HG02885 (cell line): ENCODE measurements at regions not wholly inside any gene's neighbourhood (a gene's known extent, or its start where the extent isn't known, plus 50 kb on each side); places are given as distances from the start of the nearest gene placed in this dataset.

Experiments
- ATAC-seq: cut with Tn5 transposase; IDR thresholded peaks from one replicate; pipeline ENCODE4 v1.9.1; 2021; ENCODE audit warnings: mild to moderate bottlenecking; ENCODE audit not compliant: unreplicated experiment, poor library complexity

DNA sequence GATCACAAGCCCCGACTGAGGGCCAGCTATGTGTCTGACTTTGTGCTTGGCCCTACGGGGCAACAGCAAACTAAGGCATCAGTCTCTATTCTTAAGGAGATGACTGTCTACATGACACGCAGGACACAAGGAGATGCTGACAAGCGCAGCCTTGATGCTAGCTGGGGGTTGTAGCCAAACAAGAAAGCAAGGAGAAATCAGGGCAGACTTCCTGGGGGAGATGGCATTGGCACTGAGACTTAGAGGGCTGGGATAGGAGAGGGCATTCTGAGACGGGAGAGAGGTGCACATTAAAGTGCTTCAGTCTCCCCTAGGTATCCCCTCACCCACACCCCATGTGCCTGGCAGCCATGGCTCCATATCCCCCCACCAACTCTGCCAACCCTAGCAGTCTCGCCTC lies 210.8 kb upstream of the POU3F1 start:
- ATAC-seq = no peak

DNA sequence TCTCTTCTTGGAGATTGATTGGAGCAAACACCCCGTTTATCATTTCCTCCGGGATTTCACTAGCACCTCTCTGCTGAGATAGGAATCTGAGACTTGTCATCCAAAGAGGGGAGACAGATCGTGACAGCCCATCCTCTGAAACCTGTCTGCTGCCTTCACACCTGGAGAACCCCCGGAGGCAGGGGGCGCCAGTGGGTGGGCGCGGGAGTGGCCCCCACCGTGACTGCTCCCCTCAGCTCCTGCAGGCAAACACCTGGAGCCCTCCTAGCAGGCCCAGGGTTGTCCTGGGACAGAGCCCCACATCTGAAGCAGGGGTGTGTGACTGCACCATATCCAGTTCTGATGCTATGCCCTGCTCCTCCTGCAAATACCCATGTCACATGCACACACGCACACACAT lies 209.5 kb upstream of the POU3F1 start:
- ATAC-seq = no peak

DNA sequence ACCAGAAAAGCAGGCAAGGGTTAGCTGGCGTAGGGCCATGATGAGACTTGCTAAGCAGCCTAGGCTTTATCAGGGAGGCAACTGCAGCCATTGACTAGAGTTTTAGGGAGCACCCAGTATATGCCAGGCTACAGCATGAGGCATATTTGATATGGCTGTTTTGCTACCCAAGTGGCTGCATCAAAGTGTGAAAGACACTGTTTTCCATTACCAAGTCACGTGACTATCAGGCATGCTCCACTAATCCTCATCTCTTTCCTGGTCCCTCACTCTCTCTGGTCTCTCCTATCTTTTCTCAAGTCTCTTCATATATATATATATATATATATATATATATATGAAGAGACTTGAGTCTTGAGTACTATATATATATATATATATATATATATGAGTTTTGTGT lies 206.7 kb upstream of the POU3F1 start:
- ATAC-seq = no peak

DNA sequence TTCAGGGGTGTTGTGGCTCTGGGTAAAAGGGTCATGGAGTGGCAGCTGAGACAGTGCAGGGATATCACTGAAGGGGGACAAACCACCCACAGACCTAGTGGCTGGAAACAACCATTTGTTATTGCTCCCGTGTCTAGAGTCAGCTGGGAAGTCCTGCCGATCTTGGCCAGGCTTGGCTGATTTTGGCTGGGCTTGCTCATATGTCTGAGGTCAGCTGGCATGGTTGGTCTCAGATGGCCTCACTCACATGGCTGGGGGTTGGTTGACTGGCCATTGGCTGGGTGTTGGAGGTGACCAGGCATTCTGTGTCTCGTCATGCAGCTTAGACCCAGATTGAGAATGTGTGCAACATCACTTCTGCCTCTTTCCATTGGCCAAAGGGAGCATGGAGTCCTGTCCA lies 203.8 kb upstream of the POU3F1 start:
- no peak for ATAC-seq

DNA sequence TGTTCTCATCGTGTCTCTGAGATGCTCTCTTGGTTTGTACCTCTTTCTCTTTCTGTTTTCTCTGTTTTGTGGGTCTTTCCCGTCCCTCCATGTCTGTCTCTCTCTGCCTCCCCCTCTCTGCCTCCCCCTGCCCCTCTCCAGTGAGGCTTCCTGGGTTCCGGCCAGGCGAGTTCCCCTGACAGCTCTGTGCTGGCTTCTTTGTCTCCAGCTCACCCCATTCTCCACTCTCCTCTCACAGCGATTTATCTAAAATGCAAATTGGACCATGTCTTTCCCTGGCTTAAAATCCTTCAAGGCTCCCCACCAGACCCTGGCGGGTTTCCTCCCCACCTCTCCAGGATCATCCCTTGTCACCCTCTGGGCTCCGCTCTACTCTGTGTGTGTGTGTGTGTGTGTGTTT lies 202.4 kb upstream of the POU3F1 start:
- no peak for ATAC-seq

DNA sequence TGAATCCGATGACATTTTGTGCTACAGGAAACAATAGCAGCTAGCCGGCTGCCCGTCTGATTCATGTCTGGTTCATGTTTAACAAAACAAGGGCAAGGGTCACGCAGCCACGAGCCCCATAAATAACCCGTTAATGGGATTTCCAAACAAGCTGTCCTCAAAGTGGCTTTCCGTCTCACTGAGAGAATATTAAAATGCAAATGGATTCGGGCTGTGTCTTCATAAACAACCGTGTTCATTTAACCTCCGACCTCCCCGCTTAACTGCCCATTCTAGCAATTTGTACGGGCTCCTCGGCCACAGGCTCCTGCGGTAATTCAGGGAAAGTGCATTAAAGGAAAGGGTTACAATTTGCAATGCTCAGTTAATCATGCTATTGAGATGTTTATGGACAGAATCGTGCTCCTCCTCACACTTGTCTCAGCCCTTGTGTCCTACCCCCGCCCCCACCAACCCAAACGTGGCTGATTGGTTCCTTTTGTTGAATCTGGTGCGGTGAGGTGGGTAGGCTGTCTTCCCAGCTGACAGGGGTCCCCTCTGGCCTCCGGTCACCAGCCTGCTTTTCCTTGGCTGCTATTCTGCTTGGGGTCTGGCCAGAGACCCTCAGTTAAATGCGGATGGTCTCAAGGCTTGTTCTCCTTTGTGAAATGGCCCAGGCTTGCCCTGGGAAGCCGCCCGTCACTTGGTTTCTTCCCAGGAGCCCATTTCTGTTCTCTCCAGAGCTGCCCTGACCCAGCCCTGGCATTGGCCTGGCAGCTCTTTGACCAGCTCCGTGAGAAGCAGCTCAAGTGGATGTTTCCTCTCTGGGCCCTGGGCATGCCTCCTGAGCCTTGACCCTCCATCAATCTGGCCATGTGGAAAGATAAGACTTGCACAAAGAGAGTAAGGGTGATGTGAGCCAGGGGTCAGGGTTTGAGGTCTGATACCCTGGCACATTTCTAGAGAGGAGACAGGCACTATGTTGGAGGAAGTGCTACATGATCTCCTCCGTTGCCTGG lies 200.7 kb upstream of the POU3F1 start:
- ATAC-seq = no peak

DNA sequence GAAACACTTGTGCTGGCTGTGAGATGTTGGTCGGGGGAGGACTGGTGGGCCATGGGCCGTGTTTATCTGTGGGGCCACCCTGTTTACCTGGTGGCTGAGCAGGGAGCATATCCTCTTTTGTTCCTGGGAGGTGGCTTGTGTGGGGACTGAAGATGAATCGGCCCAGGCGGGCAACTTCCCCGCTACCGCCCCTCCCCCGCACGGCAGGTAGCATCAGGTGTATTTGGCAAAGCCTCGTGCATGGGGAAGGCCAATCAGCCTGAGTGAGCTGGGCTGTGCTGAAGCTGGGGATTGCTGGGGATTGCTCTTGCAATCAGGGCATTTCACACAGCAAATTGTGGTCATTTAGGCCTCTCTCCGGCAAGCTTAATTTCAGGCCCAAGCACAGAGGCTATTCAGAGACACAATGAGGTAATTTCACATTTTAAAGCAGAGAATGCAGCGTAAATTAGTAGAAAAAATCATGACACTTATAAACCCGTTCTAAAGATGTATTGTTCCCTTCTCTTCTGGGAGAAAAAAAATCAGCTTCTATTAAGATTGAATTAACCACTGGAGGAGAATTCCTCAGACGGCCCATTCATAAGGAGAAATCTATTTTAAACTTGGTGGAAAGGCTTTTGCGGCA lies 197.7 kb upstream of the POU3F1 start:
- ATAC-seq = no peak

DNA sequence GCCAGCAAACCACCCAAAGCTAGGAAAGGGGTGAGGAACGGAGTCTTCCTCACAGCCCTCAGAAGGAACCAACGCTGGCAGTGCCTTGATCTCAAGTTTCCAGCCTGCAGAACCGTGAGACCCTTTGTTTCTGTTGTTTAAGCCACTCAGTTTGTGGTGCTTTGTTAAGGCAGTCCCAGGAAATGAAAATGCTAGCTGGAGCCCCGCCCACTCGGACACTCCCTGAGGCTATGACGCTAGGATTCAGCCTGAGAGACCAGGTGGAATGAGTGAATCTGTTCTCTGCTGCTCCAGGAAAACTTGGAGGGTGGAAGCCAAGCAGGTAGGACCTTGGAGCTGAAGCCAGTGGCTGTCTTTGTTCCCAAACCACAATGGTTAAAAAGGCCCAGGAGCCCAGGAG lies 196.5 kb upstream of the POU3F1 start:
- no peak for ATAC-seq

DNA sequence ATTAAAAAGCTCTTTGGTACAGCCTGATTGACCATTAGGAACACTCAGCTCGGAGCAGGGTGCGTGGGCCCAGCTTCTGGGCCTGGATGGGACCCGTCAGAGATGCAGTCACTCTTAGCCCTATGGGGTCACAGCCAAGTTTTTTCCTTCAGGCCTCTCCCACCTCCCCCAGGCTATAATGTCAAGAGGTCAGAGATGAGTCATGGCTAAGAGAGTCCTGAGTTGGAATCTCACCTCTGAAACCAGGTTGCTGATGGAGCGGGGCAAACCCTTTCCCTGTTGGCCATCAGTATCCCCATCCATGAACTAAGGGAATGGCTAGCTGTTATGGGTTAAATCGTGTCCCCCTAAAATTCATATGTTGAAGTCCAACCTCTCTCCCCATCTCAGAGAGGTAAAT lies 195.9 kb upstream of the POU3F1 start:
- ATAC-seq = no peak

DNA sequence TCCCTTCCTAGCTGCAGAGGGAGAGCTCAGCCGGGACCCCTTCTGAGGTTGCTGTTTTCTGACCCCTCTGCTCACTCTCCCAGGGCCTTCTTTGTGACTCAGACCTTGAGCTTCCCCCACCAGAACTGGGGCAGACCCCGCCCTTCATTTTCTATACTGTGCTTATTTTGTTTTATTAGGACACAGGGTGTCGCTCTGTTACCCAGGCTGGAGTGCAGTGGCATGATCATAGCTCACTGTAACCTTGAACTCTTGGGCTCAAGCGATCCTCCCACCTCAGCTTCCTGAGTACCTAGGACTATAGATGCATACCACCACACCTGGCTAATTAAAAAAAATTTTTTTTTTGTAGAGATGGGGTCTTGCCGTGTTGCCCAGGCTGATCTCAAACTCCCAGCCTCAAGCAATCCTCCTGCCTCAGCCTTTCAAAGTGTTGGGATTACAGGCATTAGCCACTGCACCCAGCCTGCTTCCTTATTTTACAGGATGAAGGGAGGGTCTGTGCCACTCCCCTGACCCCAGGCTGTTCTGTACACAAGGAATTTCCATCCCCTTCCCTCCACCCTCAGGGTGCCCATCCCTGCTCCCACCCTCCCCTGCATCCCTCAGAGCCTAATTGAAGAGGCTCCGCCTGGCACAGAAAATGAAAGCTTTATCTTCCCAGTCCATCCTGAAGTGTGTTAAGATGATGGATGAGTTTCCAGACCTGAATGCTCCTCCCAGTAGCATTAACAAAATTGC lies 195.2 kb upstream of the POU3F1 start:
- ATAC-seq = no peak

DNA sequence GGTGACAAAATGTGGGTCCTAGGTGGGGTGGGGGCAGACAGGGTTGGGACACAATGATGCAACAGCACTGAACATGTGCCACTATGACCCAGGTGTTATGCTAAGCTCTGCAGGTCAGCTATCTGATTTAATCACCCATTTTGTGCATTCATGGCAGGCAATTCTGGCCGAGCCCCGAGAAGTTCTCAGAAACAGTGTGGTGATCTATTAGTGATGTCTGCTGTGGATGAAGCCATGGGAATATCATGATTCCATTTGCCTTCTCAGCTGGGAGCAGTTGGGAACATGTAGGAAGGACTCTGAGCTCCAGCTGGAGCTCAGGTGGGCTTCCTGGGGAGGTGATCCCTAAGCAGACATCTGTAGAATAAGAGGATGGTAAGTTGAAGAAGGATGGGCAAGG lies 194.0 kb upstream of the POU3F1 start:
- ATAC-seq = no peak

DNA sequence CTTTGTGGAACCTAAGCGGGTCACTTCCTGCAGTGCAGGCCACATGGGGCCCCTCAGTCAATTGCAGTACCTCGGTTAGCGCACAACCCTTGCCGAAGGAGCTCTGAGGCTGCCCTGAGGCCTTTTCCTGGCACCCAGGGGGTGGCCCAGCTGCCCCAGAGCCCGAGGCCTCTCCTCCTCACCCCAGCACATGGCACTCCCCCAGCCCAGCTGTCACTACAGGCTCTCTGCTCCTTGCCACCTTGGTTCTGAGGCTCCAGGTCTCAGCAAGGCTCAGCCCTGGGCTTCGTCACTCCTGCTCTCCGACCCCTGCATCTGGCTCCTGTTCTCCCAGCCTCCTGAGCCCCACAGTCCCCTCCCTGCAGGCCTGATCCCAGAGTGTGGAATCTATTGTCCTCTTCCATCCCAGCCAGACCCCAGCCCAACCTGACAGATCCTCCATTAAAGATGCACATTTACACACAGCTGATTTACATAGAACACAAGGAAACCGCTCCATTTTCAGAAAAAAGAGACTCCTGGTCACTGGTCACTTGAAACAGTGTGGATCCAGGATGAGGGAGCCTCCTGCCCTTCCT lies 192.8 kb upstream of the POU3F1 start:
- no peak for ATAC-seq

DNA sequence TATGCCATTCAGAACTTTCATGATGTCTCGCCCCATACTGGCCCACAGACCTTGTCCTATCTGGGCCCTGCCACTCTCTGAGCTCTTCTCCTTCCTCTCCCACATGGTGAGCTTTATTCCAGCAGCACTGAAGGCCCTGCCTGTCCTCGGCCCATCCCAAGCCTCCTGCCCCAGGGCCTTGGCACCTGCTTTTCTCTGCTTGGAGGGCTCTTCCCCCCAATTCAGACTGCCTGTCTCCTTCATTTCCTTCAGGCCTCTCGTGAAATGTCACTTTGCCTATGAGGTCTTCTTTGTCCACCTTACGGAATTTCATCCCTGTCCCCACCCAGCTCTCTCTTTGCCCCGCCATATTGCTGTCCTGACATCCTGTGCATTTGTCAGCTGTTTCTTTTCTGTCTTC lies 191.7 kb upstream of the POU3F1 start:
- ATAC-seq = no peak

DNA sequence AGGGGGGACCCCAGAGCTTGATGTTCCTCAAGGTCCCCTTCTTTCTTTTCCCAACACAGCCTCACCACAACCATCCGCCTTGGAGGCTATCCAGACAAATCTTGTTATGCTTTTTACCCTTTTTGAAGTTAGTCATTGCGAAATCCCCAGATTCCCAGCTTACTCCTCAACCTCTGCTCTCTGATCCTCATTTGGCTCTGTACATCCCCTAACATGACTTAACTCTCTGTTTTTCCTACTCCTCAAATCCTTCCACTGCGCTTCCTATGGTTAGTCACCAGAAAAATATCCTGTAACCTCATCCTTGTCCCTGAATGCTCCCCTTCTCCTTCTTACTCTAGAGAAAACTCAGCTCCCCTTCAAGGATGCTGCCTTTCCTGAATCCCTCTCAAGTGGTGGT lies 189.1 kb upstream of the POU3F1 start:
- ATAC-seq = no peak

DNA sequence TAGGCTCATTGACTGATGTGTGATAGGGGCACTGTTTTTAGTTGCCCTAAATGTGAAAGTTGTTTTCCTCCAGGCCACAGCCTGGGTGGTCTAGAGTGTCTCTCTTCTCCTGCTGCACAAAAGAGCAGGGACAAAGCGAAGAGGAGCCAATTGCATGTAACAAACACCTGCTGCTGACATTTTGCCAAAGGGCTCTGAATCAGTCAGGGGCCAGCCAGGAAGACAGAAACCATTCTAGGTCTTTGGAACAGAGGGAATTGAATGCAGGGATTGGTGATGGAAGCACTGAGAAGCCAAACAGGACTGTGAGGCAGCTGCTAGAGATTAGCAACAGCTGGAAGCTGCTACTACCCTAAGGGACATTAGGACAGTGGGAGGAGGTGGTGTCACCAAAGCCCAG lies 185.3 kb upstream of the POU3F1 start:
- no peak for ATAC-seq

DNA sequence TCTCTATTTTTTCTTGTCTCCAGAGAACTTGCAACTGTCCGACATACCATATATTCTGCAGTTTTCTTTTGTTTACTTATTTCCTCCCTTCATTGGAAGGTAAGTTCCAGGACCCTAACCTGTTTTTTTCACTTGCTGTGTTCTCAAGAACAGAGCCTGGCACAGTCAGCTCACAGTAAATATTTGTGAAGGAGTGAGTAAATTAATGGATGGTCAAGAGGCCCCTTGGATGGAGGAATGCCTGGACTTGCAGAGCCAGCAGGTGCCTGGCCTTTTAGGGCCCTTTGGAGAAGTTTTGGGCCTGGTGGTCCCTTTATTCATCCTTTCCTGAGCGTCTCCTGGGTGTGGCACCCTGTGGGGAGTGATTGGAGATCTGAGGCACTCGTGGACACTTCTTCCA lies 182.1 kb upstream of the POU3F1 start:
- ATAC-seq = no peak

DNA sequence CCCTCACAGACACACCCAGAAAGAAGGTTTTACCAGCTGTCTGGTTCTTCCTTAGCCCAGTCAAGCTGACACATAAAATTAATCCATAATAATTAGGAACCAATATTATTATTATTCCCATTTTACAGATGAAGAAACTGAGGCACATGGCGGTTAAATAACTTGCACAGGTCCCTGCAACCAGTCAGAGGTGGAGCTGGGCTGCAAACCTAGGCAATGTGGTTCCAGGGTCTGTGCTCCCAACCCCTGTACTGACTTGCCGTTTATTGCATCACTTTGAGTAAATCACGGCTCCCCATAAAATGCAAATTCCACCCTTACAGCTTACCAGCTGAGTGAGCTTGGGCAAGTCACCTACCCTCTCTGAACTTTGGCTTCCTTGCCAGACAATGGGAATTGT lies 179.2 kb upstream of the POU3F1 start:
- no peak for ATAC-seq

DNA sequence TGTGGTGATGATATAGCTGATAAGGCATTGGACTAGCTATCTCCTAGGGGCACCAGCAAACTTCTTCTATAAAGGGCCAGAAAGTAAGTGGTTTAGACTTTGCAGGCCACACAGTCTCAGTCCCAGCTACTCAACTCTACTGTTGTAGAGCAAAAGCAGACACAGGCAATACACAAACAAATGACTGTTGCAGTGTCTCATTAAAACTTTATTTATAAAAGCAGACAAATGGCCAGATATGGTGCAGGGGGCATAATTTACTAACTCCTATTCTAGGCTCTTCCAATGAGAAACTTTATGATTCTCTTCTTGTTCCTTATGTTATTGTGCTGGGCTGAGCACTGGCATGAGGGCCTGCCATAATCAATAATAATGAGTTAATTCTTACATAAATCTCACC lies 176.8 kb upstream of the POU3F1 start:
- ATAC-seq = no peak

DNA sequence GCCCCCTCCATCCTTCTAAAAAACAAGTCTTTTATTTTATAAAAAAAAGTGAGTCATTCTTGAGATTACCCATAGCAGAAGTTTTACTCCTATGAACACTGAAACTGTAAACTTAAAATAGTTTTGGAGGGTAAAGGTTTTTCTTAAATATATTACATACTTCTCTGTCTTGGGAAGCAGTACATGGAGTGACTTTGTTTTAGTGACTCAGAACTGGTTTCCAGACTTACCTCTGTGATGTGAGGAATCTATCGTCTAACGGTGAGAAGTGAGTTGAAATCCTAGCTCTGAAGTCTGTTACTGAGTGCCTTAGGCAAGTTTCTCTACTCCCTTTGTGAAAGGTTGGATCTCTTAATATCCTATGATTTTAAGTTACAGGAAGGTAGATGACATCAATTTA lies 176.3 kb upstream of the POU3F1 start:
- ATAC-seq = no peak

DNA sequence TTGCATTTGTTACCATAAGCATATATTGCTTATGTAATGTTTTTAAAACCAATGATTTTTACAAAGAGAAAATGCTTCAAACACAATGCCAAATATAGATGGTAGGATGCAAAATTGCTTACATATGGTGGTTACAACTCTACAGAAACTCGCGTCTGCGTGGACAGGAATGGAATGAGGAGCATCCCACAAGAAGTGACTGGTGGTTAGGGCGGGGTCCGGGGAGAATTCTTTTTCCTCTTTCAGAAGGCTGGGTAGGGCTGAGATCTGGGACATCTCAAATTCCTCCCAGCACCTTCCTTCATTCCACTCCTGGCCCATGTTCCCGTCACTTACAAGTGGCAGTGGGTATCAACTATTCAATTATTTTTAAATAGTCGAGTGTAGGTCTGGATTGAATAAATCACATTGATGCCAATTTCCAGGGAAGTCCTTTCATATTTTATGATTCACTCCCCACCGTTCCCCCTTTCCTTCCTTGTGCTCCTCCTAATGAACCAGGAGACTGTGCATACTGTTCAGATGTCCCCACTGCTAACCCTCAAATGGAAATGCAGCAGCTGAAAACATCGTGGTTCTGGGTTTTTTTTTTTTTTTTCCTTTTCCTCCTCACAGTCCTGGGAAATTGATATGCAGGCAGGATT lies 174.5 kb upstream of the POU3F1 start:
- ATAC-seq = no peak
